GM10248 (cell line): ENCODE measurements at regions not wholly inside any gene's neighbourhood (a gene's known extent, or its start where the extent isn't known, plus 50 kb on each side); places are given as distances from the start of the nearest gene placed in this dataset.

Experiments used
- CTCF ChIA-PET: fragments of 300-600 bp; sonication (Branson Sonifier 250); formaldehyde crosslinking; extraction: SDS; loops from one replicate; lab custom pipeline; 2021; ENCODE audit warnings: antibody characterized with exemption; lab: Yijun Ruan, JAX
- POLR2A ChIA-PET: fragments of 350-650 bp; sonication (Branson Sonifier 250); formaldehyde crosslinking; extraction: SDS; loops from one replicate; lab custom pipeline; 2020; ENCODE audit warnings: antibody characterized with exemption; lab: Yijun Ruan, JAX
- DNase-seq: peaks from one replicate; pipeline ENCODE4 v3.0.0; 2012; ENCODE audit errors: extremely low spot score
- CTCF ChIP-seq: IDR thresholded peaks from 2 replicates; pipeline ENCODE4 v1.5.1; 2012; ENCODE audit warnings: mild to moderate bottlenecking, low read depth; ENCODE audit errors: extremely low read depth, missing control alignments, control extremely low read depth

- CTCF ChIA-PET, result no interaction called here
- TF ChIP-seq CTCF, result no peak
- DNase-seq, result no peak
- POLR2A ChIA-PET, result no interaction called here
Observed at GRCh38 chr1:201625851-201626251, 86.9 kb downstream of the NAV1 start.

GRCh38 chr1:201626629-201627275 lies 87.8 kb downstream of the NAV1 start:
- ChIA-PET POLR2A (no interaction called here), CTCF (interaction anchor here (1.0 kb wide), 1 partner anchor 10 kb away, joined by 3 read pairs; no protein-coding TSS in a partner anchor)
- DNase-seq, result no peak
- no peak for TF ChIP-seq CTCF

- DNase-seq, result no peak
- POLR2A ChIA-PET, result no interaction called here
- TF ChIP-seq CTCF, result no peak
- CTCF ChIA-PET, result no interaction called here
Observed at GRCh38 chr1:201628490-201628889, 89.6 kb downstream of the NAV1 start.

GRCh38 chr1:201630582-201630981 lies 91.7 kb downstream of the NAV1 start:
- TF ChIP-seq CTCF, result no peak
- DNase-seq, result no peak
- ChIA-PET CTCF (interaction anchor here (0.8 to 1.0 kb wide), 2 partner anchors 12 to 71 kb away, joined by 3 read pairs; no protein-coding TSS in a partner anchor), POLR2A (no interaction called here)

GRCh38 chr1:201631037-201631436 lies 92.1 kb downstream of the NAV1 start:
- no peak for TF ChIP-seq CTCF
- ChIA-PET POLR2A (no interaction called here), CTCF (interaction anchor here (1.0 to 1.6 kb wide), 2 partner anchors 12 to 73 kb away, joined by 3 to 4 read pairs; no protein-coding TSS in a partner anchor)
- no peak for DNase-seq

GRCh38 chr1:201632364-201632952 lies 93.5 kb downstream of the NAV1 start:
- DNase-seq, result no peak
- no peak for TF ChIP-seq CTCF
- ChIA-PET CTCF (interaction anchor here (1.6 kb wide), 1 partner anchor 72 kb away, joined by 4 read pairs; no protein-coding TSS in a partner anchor), POLR2A (no interaction called here)
